ENCODE measurements at regions not wholly inside any gene's neighbourhood (a gene's known extent, or its start where the extent isn't known, plus 50 kb on each side); places are given as distances from the start of the nearest gene placed in this dataset.

GRCh38 chr3:150022381-150023238 is 51.9 kb upstream of the PFN2 start:
- no peaks in the 10 kb centered on the region; a peak in 1 of 5 replicates for H3K4me1 ChIP-seq (replicated peaks in 1 of 2; ENCODE audit: control insufficient read depth in 2 of 2, insufficient read depth in 2 of 2, low read length in 2 of 2)
- no peak for ATAC-seq
- H3K9me1 ChIP-seq (ENCODE audit: control insufficient read depth, insufficient read depth, low read length): no peaks in the 10 kb centered on the region
- in situ Hi-C loops (cut with MboI): no loop called here
- H3K4me2 ChIP-seq (ENCODE audit: insufficient read depth, low read length): no peak overlapping the region
- POLR2A ChIA-PET: no interaction called here
- H4K20me1 ChIP-seq (replicated peaks; ENCODE audit: control insufficient read depth, insufficient read depth, low read length): no peaks in the 10 kb centered on the region
- H2AFZ ChIP-seq (ENCODE audit: low read depth, low read length): no peak overlapping the region
- H3K27me3 ChIP-seq (ENCODE audit: control insufficient read depth in 2 of 2, insufficient read depth in 2 of 2, low read length in 2 of 2): peaks cover 0 to 5% of the 10 kb centered on the region in 2 experiments; a peak in 2 of 5 replicates
- no peak for TF ChIP-seq STAT5B (CRISPR knock-in tag; IDR thresholded peaks at IDR 0.05)
- TF ChIP-seq NFE2 (IDR thresholded peaks at IDR 0.05; ENCODE audit: low read depth): peak; percentile 33; the same call in 1 of the 2 replicates
- TF ChIP-seq, protein P1, sequence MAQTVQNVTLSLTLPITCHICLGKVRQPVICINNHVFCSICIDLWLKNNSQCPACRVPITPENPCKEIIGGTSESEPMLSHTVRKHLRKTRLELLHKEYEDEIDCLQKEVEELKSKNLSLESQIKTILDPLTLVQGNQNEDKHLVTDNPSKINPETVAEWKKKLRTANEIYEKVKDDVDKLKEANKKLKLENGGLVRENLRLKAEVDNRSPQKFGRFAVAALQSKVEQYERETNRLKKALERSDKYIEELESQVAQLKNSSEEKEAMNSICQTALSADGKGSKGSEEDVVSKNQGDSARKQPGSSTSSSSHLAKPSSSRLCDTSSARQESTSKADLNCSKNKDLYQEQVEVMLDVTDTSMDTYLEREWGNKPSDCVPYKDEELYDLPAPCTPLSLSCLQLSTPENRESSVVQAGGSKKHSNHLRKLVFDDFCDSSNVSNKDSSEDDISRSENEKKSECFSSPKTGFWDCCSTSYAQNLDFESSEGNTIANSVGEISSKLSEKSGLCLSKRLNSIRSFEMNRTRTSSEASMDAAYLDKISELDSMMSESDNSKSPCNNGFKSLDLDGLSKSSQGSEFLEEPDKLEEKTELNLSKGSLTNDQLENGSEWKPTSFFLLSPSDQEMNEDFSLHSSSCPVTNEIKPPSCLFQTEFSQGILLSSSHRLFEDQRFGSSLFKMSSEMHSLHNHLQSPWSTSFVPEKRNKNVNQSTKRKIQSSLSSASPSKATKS (CRISPR knock-in tag; IDR thresholded peaks at IDR 0.05): no peak
- FAIRE-seq: no peak
- H3K79me2 ChIP-seq (ENCODE audit: control insufficient read depth, insufficient read depth, low read length): no peaks in the 10 kb centered on the region
- CTCF ChIA-PET (ENCODE audit: low intra/inter-chr PET ratio): no interaction called here
- BruUV-seq (replicated peaks): no TSS peak
- H3K9me3 ChIP-seq (replicated peaks; ENCODE audit: control insufficient read depth, insufficient read depth, low read depth, low read length): no peaks in the 10 kb centered on the region
- intact Hi-C loops (cut with micrococcal nuclease): no loop called here
- no peaks in the 10 kb centered on the region for H3K36me3 ChIP-seq (ENCODE audit: control insufficient read depth, insufficient read depth, low read length)
- H3K4me3 ChIP-seq: no peak overlapping the region
- no peak overlapping the region for H3K9ac ChIP-seq (ENCODE audit: insufficient read depth in 1 of 2, low read depth in 2 of 2, low read length in 2 of 2)
- WGBS (ENCODE audit: insufficient coverage, low coverage, missing lambda C conversion rate): 3% methylated on average over 9 of the region's 9 CpGs
- peak in 1 of 4 experiments; percentile 3 for DNase-seq (ENCODE audit: extremely low read depth in 1 of 4, low spot score in 3 of 4)
- H3K27ac ChIP-seq (ENCODE audit: extremely low read depth, low read depth, low read length): no peak overlapping the region
